Hepatocyte (in vitro differentiated cells): ENCODE measurements at regions not wholly inside any gene's neighbourhood (a gene's known extent, or its start where the extent isn't known, plus 50 kb on each side); places are given as distances from the start of the nearest gene placed in this dataset.

Experiments used
- CTCF ChIP-seq: fragments of 200-600 bp; sonication (generic); IDR thresholded peaks from 2 replicates; pipeline ENCODE4 v1.5.1; 2016; ENCODE audit warnings: antibody characterized with exemption, mild to moderate bottlenecking; ENCODE audit not compliant: poor library complexity
- EZH2 ChIP-seq: fragments of 200-600 bp; sonication (generic); IDR thresholded peaks from 2 replicates; pipeline ENCODE4 v1.6.1; 2016; ENCODE audit warnings: antibody characterized with exemption, mild to moderate bottlenecking, borderline replicate concordance
- EZH2phosphoT487 ChIP-seq: fragments of 200-600 bp; sonication (generic); IDR thresholded peaks from one replicate; pipeline ENCODE4 v1.6.1; 2018; ENCODE audit warnings: antibody characterized with exemption, mild to moderate bottlenecking, low read depth, moderate library complexity; ENCODE audit not compliant: unreplicated experiment, severe bottlenecking

- TF ChIP-seq EZH2 (no peak), CTCF (no peak), EZH2phosphoT487 (no peak)
Observed at GRCh38 chr13:67341406-67341805, 111.3 kb upstream of the PCDH9 start.
